Endothelial cell of hepatic sinusoid (primary cell): ENCODE measurements at regions not wholly inside any gene's neighbourhood (a gene's known extent, or its start where the extent isn't known, plus 50 kb on each side); places are given as distances from the start of the nearest gene placed in this dataset.

ENCODE experiments used
- in situ Hi-C: cut with HindIII; loops from 2 replicates; pipeline ENCODE4 v1.10.0; 2017; ENCODE audit warnings: low sequenced_read_pairs

DNA sequence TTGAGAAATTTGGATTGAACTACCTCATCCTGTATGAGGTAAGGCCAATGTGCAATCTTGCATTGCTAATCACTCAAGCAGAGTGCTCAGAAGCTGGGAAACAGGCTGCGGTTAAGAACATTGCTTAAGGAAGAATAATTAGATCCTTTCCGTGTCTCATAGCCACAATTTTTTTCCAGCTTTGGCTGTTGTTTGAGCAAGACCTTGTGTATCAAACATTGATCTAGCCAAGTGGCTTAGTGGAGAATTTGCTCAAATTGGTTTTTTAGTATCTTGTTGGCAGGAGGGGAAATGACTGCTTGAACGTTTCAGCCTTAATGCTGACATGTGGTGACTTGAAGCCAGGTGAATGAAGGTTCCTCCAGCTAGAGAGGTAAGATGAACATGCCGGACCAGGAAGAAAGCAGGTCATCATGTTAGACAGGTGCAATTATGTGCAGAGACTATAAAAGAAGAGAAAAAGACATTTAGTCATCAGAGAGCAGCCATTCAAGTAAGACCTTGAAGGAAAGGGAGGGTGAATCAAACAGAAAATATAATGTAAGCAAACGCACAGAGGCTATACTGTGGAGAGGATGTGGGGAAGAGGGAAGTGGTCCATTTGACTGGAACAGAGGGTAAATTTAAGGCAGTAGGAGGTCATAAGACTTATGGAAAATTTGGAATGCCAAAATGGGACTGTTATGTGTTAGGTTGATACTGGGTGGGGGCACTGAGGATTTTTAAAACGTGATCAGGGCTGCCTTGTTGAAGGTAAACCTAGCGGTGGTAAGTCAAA is 98.9 kb upstream of the CYP1B1 start:
- in situ Hi-C loops, result no loop called here

DNA sequence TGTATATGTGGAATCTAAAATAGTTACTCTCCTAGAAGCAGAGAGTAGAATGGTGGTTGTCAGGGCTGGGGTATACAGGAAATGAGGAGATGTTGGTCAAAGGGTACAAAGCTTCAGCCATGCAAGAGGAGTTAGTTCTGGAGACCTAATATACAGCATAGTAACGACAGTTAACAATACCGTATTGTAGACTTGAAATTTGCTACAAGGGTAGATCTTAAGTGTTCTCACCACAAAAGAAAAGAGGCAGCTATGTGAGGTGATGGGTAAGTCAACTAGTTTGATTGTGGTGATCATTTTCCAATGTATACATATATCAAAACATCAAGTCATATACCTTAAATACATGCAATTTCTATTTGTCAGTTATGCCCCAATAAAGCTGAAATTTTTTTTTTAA is 98.2 kb upstream of the CYP1B1 start:
- in situ Hi-C loops, result no loop called here

DNA sequence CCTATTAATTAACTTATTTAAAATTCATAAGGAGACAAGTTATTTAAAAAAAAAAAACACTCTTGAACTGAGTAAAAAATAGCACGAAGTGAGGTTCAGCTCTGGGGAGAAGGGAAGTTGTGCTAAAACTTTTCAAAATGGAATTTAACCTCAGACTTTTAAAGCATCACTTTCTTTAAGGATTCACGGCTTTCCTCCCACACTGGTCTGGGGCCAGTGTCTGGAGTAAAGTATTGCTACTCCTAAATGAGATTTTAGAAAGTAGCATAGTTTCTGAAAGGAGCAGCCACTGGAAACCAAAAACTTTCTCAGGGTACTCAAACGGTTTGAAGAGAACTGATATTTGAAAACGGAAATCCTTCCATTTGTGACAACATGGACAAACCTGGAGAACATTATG is 97.7 kb upstream of the CYP1B1 start:
- in situ Hi-C loops, result no loop called here

DNA sequence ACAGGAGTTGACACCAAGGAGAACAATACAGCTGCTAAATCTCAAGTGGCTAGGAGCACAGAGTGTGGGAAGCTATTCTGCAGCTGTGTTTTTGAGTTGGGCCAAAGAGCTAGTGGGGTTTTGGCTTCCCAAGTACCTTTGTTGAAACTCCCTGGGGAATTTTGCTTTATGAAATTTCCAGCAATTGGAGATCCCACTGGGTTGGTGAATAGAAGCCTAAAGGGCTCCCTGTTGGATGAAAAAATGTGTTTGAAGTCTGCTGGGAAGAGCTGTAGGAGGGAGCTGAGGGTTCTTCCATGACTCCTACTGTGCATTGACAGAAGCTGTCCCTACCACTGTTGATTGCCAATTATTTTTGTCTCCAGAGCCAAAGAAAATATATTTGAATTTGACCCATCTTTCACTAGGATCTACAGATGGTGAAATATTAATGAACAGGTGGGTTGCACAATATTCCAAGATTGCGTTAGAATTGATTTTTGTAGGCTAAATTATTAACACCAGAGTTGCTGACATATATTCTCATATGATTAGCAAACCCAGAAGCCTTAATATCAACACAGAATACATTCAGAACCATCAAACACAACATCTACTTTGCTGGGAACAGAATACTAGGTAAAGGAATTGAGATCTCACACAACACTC is 95.4 kb upstream of the CYP1B1 start:
- in situ Hi-C loops, result no loop called here

DNA sequence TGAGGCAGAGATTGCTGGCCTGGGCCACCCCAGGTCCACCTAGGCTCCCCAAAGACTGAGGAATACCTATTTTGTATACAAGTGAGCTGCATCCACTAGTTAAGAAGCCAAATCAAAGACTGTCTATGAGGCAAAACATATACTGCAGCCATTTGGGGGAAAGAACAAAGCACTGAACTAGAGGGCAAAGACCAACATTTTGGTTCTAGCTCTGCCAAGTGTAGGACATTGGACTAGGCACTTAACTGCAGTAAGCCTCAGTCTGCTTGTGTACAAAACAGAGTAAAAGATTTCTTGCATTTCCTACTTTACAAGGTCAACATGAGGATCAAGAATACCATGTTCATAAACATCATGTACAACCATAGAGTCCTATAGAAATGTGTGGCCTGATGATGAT is 94.8 kb upstream of the CYP1B1 start:
- in situ Hi-C loops, result no loop called here

DNA sequence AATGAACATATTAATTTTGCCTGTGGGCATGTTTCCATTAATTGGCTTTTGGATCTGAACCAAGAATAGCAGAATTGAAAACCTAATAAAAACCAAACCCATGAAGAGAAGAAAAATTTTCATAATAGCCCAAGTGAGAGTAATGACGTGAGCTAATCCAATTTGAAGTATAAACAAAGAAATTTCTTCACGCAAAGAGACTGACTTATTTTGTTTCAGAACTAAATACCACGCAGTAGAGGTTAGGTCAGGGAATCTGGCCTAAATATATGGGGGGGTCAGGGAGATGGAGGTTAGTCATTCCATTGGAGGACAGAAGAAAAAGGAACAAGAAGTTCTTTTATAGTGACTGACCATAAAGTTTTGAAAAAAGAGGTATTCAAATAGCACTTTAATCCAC is 94.1 kb upstream of the CYP1B1 start:
- in situ Hi-C loops, result no loop called here

DNA sequence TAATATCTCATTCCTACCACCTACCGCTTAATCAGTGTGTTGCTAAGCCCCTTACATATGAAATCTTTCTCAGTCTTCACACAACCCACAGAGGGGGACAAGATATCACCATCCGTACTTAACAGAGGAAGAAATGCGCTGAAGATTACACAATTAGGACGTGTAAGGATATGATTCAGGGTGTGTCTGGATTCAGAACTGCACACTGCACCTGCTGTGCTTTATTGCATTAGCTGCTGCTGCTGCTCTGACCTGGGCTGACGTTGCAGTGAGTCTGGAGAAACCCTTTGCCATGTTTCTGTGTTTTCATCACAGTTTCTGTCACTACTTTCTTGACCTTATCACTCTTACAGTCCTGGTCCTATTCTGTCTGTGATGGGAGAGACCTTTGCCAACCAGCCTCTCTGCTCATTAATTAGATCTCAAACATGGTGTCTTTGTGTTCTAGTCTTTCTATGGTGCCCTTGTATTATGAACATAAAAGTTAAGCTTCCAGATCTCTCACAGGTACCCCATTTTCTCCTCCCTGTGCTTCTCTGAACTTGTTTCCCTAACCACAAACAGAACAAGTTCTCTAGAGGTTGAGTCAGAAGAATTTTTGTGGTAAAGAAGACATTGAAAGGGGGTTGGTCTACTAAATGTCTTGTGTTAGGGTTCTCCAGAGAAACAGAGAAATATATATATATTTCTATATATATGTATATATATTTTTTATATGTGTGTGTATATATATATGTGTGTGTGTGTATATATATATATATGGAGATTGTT is 92.9 kb upstream of the CYP1B1 start:
- in situ Hi-C loops, result no loop called here

DNA sequence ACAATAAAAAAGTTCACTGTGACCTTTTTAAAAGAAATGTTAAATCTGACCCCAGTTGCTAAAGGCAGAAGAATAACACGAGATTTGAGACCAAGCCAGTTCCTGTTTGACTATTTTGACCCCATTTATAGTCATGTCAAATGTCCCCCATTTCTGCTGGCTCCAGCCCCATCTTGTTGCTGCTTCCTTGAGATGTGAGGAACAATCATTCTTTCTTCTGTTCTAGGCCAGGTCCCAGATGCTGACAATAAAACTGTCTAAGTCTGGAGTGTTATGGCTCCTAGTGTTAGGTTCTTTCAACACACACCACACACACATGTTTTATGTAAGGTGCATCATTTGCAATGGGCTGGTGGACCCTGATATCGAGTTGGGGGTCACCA is 92.0 kb upstream of the CYP1B1 start:
- in situ Hi-C loops, result no loop called here

DNA sequence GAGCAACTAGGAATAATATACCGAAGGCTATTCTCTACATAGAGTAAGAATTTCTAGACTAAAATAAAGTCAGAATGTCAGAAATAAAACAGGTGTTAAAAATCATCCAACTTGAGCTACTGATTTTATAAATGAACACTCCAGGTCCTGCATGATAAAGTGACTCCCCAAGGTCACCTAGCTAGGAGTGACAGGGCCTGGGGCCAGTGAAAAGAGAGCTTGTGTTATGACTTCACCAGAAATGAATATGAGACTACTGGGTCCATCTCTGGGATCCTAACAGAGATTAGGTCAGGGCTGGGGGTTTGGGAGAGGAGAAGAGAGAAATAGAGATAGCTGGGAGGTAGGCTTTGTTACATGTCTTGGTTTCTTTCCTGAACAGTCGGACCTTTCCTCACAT is 89.7 kb upstream of the CYP1B1 start:
- in situ Hi-C loops, result no loop called here

DNA sequence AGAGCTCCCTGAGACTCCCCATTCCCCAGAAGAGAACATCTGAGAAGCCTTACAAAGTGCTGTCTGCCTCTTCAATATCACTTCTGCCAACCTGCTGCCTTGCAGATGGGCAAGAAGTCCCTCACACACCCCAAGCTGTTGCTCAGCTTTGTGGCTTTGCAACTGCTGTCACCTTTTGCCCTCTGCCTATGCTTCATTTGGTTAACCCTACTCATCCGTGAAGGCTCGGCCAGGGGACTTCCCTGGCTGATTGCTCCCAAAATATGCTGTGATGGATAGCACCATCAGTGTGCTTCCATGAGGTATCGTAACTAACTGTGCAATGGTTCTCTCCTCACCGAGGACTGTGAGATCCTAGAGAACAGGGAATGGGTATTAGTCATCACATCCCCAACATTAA is 88.9 kb upstream of the CYP1B1 start:
- in situ Hi-C loops, result no loop called here

DNA sequence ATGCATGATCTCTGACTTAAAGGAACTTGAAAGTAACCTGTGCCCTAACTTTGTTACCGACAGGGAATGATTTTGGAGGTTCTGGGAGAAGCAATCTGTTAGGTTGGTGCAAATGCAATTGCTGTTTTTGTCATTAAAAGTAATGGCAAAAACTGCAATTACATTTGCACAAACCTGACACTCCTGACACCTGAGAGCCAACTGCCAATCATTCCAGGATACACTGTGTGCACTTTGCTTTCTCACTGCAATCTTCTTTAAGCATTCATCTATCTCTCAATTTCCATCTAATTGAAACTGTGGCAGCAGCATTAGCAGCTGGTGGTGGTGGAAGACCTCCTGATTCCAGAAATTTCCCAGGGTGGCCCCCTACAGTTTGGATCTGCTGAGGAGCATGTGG is 87.6 kb upstream of the CYP1B1 start:
- in situ Hi-C loops, result no loop called here

DNA sequence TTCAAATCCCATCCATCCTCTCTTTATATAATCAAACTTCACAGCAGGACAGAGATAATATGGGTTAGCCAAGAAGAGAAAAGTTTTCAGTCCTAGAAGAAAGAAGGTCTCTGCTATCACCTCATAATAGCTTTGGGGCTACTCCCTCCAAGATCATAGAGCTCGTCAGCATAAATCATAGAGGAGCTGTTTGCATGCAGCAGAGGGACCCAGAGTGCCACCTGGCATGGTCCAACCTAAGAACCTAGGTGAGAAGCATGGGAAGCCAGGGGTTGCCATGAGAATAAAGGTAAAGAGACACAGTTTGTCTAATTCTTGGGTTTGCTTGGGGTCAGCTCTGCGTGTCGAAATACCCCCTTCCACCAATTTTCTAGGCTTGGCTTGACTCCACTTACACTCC is 87.1 kb upstream of the CYP1B1 start:
- in situ Hi-C loops, result no loop called here

DNA sequence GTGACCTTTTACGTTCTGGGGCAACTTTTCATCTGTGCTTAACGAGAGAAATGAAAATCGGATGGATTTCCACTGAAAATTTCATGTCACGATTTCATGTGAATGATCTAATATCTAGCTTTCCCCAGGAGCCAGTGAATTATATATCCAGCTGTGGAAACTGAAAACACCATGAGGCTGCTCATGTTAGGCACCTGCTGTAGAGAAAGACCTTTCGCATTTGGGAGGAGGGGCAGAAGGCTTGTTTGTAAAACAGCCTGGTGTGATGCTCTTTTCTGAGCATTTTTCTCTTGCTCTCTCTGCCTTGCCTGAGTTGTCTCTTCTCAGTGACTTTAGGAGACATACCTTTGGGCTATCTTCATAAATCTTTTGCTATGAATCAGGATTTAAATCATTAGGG is 84.6 kb upstream of the CYP1B1 start:
- in situ Hi-C loops, result no loop called here

DNA sequence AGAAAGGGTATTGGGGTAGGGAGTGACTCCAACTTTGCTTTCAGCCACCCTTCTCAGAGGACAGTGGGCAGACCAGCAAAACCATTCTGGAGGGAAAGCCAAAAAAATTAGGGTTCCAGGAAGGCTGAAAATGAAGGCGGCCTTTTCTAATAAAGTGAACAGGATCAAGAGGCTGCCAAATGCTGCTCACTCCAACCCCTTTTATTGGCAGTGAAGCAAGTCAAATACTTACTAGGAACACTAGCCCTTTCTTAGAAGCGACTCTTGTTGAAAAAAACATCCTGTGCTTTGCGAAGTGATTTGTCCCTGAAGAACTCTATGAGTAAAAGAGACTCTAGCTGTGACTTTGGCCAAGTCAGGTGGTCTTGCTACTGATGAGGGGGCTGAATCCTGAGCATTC is 83.6 kb upstream of the CYP1B1 start:
- in situ Hi-C loops, result loop anchor here (5.0 kb wide), 1 partner anchor 33 kb away; no protein-coding TSS in a partner anchor

DNA sequence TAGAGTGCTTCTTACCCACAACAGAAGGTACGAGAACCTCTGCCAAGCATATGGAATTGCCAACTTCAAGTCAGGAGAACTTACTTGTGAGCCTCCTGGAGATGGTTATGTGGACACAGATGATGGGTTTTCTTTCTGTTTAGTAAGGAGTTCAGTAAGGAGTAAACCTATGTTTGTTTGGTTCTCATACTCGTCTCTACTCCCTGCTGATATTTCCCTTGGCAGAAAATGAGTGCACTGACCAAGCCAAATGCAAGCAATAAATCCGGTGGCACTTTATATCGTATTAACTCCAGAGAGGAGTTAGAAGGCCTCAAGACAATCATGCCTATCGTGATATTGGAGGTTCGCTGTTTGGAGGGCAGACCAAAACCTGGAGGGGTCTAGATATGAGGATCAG is 83.2 kb upstream of the CYP1B1 start:
- in situ Hi-C loops, result loop anchor here (5.0 kb wide), 1 partner anchor 33 kb away; no protein-coding TSS in a partner anchor

DNA sequence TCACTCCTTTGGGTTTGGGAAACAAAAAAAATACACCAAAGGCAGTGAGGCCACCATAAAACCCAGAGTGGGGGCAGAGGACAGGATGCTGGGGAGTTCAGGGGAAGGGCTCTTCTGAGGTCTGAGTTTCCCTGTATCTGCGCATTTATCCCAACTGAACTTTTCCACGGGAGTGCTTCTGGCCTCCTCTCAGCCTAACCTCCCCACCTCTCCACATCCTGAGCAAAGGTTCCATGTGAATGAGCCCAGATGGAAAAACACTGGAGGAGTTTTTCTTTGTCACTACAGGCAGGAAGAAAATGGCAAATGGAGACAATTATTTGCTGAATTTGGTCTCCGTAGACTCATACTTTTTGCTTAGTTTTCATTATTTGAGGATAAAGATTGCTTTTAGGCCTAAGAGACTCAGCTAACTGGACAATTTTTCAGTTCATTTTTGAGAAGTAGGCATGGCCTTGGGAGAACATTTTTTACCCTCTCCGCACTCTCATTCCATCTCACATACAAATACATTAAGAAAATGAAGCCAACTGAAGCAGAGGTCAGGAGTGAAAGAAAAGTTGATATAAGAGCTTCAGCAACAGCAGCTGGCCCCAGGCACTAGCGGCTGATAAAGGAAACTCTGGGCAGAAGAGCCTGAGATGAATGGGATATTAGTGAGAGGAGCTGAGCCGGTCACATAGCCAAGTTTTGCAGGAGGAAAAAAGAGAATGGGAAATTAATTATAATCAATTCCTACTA is 82.6 kb upstream of the CYP1B1 start:
- in situ Hi-C loops, result loop anchor here (5.0 kb wide), 1 partner anchor 34 kb away; no protein-coding TSS in a partner anchor

DNA sequence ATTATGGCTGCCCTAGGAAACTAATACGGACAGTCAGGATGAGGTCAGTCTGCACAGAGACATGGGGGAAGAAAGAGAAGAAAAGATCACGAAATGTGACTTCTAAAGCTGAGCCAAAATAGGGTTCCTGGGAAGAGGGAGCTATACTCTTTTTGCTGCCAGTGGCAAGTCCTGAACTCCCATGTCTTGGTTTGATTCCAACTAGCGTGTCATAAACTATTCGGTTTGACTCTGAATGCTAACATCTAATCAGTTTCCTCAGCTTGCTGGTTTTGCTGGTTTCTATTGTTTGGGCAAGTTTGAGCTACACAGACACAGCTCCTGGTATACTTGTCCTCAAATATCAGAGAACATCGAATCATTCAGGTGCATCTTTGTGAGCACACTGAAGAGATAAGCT is 80.5 kb upstream of the CYP1B1 start:
- in situ Hi-C loops, result loop anchor here (5.0 kb wide), 1 partner anchor 36 kb away; no protein-coding TSS in a partner anchor

DNA sequence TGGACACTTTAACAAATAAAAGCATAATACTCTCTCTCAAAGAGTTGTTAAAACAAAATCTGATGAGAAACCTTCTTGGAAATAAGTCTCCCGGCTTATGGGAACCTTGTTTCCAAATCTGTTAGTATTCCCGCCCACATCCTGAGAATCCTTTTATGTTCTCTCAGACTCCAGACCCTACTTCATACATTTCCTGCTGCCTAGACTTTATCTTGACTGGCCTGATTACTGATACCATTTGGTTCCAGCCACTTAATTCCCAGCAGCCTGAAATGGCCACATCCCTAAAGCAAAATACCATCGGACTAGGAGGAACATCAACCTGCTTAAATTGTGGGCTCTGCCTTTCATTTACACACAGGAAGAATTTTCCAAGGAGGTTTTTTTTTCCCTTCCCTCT is 79.1 kb upstream of the CYP1B1 start:
- in situ Hi-C loops, result loop anchor here (5.0 kb wide), 1 partner anchor 37 kb away; no protein-coding TSS in a partner anchor

DNA sequence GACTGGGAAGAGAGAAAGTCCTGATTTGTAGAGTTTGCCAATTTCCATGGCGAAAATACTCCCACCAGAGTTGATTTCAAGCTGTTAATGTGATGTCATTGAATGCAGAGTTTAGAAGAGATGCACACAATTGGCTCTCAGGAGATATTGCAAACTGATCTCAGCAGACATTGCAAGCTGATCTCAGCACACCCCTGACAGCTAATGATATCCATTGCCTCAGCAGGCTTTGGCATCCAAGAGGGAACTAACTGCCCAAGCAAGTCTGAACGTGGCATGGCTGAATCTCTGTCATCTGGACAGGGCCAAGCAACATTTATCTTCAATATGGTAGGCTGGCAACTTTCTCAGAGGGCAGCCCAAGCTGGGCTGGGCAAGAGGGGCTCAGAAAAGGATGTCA is 78.4 kb upstream of the CYP1B1 start:
- in situ Hi-C loops, result no loop called here

DNA sequence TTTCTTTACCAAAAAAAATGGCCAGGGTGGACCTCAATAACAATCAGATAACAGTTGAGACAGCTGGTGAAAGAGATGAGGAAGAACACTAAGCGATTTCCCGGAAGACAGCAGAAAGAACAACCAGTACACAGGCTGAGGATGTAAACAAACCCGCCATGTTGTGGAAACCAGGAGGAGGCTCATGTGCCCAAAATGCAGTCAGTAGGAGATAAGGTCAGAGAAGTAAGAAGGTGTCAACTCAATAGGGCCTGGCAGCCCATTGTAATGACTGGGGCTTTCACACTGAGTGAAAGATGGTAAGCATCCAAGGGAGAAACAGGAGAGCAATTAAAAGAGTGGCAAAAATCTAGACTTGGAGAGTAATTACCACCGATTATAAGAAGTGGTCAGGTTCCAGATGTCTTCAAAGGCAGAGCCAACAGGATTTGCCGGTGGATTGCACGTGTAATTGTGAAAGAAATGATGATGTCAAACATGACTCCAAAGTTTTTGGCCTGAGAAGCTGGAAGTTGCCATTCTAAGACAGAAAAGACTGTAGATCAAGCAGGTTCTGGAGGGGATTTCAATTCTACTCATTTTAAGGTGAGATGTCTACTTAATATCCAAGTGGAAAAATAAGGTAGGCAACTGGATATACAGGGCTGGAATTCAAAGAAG is 77.7 kb upstream of the CYP1B1 start:
- in situ Hi-C loops, result no loop called here
